Hepatocyte (in vitro differentiated cells): ENCODE measurements at regions not wholly inside any gene's neighbourhood (a gene's known extent, or its start where the extent isn't known, plus 50 kb on each side); places are given as distances from the start of the nearest gene placed in this dataset.

ENCODE experiments used
- CTCF ChIP-seq: fragments of 200-600 bp; sonication (generic); IDR thresholded peaks from 2 replicates; pipeline ENCODE4 v1.5.1; 2016; ENCODE audit warnings: antibody characterized with exemption, mild to moderate bottlenecking; ENCODE audit not compliant: poor library complexity
- EZH2 ChIP-seq: fragments of 200-600 bp; sonication (generic); IDR thresholded peaks from 2 replicates; pipeline ENCODE4 v1.6.1; 2016; ENCODE audit warnings: antibody characterized with exemption, mild to moderate bottlenecking, borderline replicate concordance

GRCh38 chr7:109945820-109946518 lies 1145.0 kb upstream of the LRRN3 start:
- TF ChIP-seq CTCF (no peak), EZH2 (no peak)
